ENCODE measurements at regions not wholly inside any gene's neighbourhood (a gene's known extent, or its start where the extent isn't known, plus 50 kb on each side); places are given as distances from the start of the nearest gene placed in this dataset.

- TF ChIP-seq, protein P1, sequence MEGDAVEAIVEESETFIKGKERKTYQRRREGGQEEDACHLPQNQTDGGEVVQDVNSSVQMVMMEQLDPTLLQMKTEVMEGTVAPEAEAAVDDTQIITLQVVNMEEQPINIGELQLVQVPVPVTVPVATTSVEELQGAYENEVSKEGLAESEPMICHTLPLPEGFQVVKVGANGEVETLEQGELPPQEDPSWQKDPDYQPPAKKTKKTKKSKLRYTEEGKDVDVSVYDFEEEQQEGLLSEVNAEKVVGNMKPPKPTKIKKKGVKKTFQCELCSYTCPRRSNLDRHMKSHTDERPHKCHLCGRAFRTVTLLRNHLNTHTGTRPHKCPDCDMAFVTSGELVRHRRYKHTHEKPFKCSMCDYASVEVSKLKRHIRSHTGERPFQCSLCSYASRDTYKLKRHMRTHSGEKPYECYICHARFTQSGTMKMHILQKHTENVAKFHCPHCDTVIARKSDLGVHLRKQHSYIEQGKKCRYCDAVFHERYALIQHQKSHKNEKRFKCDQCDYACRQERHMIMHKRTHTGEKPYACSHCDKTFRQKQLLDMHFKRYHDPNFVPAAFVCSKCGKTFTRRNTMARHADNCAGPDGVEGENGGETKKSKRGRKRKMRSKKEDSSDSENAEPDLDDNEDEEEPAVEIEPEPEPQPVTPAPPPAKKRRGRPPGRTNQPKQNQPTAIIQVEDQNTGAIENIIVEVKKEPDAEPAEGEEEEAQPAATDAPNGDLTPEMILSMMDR (IDR thresholded peaks at IDR 0.05; ENCODE audit: low read depth, low read length), result peak; percentile 95
- no peak for TF ChIP-seq EZH2phosphoT487 (IDR thresholded peaks at IDR 0.05; ENCODE audit: low read depth)
Observed at GRCh38 chr20:4592316-4593148, 93.7 kb upstream of the PRNP start.
